HepG2 (cell line): ENCODE measurements at regions not wholly inside any gene's neighbourhood (a gene's known extent, or its start where the extent isn't known, plus 50 kb on each side); places are given as distances from the start of the nearest gene placed in this dataset.

Experiments
- PBX3 ChIP-seq: sonication (generic); formaldehyde crosslinking; IDR thresholded peaks from 2 replicates; pipeline ENCODE4 v1.8.1; 2023; ENCODE audit warnings: missing genetic modification reagents, inconsistent platforms, borderline replicate concordance
- POLR2AphosphoS2 ChIP-seq: IDR thresholded peaks from 2 replicates; pipeline ENCODE4 v1.6.1; 2011; ENCODE audit warnings: low read depth, low read length, improper control_type of control experiment
- ZNF138 ChIP-seq: sonication (generic); formaldehyde crosslinking; IDR thresholded peaks from 2 replicates; pipeline ENCODE4 v1.5.0; 2020; ENCODE audit warnings: mild to moderate bottlenecking, low read depth, missing genetic modification reagents

DNA sequence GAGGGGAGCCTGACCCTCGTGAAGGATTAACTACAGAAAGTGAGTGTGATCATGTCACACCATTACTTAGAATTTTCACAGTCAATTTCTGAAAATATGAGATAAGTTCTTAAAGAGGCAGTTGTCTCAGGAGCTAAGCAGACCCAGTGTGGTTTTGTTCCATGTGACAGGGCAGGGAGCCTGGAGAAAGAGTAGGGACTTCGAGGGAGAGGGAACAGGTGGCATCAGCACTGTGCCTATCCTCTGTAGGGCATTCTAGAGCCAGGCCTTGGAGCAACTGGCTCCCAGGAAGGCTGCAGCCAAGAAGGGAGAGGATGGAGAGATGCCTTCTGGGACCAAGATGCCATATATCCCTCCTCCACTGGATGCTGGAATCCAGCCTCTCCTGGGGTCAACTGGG lies 183.0 kb downstream of the TSHZ3 start:
- TF ChIP-seq PBX3 (CRISPR knock-in tag) (no peak), ZNF138 (CRISPR knock-in tag) (no peak), POLR2AphosphoS2 (no peak)
